Testis (tissue), 2 donors: ENCODE measurements at regions not wholly inside any gene's neighbourhood (a gene's known extent, or its start where the extent isn't known, plus 50 kb on each side); places are given as distances from the start of the nearest gene placed in this dataset.

Experiments used
- DNase-seq: peaks from one replicate; pipeline ENCODE4 v3.0.0-alpha.2; 2019
- H3K27ac ChIP-seq, 2 donors: fragments of 200-600 bp; sonication (generic); one replicate each; pipeline ENCODE4 v1.5.1; 2019
- H3K27me3 ChIP-seq: fragments of 200-600 bp; sonication (generic); one replicate; pipeline ENCODE4 v1.5.1; 2019
- H3K36me3 ChIP-seq: fragments of 200-600 bp; sonication (generic); one replicate; pipeline ENCODE4 v1.5.1; 2017; ENCODE audit warnings: low read depth; ENCODE audit errors: missing control alignments
- H3K4me1 ChIP-seq: fragments of 200-600 bp; sonication (generic); one replicate; pipeline ENCODE4 v1.5.1; 2019
- H3K4me3 ChIP-seq, 2 donors: fragments of 200-600 bp; sonication (generic); one replicate each; pipeline ENCODE4 v1.5.1; 2017 to 2019
- H3K9me3 ChIP-seq: fragments of 200-600 bp; sonication (generic); one replicate; pipeline ENCODE4 v1.5.1; 2017
- POLR2A ChIP-seq: fragments of 450-650 bp; IDR thresholded peaks from one replicate; pipeline ENCODE4 v1.6.1; 2017; ENCODE audit warnings: antibody characterized with exemption, mild to moderate bottlenecking, moderate library complexity
- WGBS, 2 donors: methylation state at CpG; one replicate each; pipeline ENCODE4 v1.1.5; 2018; 5-methylcytosine and 5-hydroxymethylcytosine counted together
- intact Hi-C: fragments of 100-400 bp; cut with DNase I; formaldehyde crosslinking; loops from one replicate; pipeline ENCODE4 v1.15.1; 2023; ENCODE audit warnings: low total_unique reads
- TF ChIP-seq, protein P1 (sequence below), 3 experiments: fragments of 450-650 bp in 2 of 3; fragments of 200-600 bp in 1 of 3; sonication (generic) in 1 of 3; IDR thresholded peaks; one replicate each; pipeline ENCODE4 v1.5.1; 2016 to 2019; ENCODE audit warnings: antibody characterized with exemption in 3 of 3, mild to moderate bottlenecking in 2 of 3, moderate library complexity in 1 of 3

DNA sequence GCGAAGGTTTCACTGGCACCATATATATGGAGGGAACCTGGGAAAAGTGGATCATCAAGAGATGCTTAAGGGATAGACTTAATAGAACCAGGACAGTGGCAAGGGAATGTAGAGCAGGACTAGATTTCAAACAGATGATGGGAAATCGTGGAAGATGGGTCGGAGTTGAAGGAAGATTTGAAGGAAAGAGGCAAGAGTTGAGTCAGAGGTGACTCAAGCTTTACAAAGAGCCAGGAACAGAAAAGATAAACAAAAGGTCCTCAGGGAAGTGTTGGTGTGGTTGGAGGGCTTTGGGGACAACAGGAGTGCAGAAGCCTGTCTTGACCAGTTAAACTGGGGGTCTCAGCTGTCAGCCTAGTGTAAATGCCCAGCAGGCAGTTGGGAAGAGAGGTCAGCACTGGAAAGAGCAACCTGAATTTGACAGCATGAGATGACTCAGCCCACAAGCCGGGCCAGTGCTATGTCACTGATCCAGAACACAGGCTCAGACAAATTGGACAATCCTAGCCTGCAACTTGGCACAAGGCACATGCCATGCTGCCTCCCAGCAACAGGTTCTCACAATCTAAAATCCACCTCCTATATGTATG is 230.5 kb downstream of the IDS start:
- Histone ChIP-seq H3K36me3 (no peaks in the 10 kb centered on the region), H3K27me3 (no peaks in the 10 kb centered on the region), H3K4me3 (no peak overlapping the region), H3K4me1 (no peaks in the 10 kb centered on the region), H3K9me3 (no peaks in the 10 kb centered on the region), H3K27ac (no peak overlapping the region)
- TF ChIP-seq, protein P1, sequence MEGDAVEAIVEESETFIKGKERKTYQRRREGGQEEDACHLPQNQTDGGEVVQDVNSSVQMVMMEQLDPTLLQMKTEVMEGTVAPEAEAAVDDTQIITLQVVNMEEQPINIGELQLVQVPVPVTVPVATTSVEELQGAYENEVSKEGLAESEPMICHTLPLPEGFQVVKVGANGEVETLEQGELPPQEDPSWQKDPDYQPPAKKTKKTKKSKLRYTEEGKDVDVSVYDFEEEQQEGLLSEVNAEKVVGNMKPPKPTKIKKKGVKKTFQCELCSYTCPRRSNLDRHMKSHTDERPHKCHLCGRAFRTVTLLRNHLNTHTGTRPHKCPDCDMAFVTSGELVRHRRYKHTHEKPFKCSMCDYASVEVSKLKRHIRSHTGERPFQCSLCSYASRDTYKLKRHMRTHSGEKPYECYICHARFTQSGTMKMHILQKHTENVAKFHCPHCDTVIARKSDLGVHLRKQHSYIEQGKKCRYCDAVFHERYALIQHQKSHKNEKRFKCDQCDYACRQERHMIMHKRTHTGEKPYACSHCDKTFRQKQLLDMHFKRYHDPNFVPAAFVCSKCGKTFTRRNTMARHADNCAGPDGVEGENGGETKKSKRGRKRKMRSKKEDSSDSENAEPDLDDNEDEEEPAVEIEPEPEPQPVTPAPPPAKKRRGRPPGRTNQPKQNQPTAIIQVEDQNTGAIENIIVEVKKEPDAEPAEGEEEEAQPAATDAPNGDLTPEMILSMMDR (IDR thresholded peaks at IDR 0.05) = no peak
- no peak for TF ChIP-seq POLR2A
- intact Hi-C loops = no loop called here
- WGBS, 2 donors = 79 to 93% methylated on average over 3 to 4 of the region's 4 CpGs
- no peak for DNase-seq

DNA sequence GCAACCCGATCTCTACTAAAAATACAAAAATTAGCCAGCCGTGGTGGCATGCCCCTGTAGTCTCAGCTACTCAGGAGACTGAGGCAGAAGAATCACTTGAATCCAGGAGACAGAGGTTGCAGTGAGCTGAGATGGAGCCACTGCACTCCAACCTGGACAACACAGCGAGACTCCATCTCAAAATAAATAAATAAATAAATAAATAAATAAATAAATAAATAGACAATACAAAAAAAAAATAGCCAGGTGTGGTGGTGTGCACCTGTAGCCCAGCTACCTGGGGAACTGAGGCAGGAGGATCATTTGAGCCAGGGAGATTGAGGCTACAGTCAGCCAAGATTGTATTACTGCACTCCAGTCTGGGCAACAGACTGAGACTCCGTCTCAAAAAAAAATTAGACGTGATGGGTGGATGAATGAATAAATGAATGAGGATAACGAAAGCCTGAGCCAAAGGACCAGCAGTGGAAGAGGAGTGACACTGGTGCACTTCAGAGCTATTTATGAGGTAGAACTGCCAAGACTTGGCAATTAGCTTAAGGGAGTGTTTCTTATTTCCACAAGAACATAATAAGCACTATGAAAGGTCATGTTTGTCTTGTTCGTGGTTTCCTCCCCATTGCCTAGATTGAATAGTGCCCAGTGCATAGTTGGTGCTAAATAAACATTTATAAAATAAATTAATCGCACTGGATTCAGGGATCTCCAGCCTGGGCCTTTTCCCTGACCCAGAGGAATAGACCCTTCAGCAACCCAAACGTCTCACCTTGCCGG is 232.2 kb downstream of the IDS start:
- Histone ChIP-seq H3K9me3 (no peaks in the 10 kb centered on the region), H3K27me3 (no peaks in the 10 kb centered on the region), H3K36me3 (no peaks in the 10 kb centered on the region), H3K4me3 (no peak overlapping the region), H3K4me1 (no peaks in the 10 kb centered on the region), H3K27ac (no peak overlapping the region)
- intact Hi-C loops = no loop called here
- no peak for DNase-seq
- TF ChIP-seq, protein P1 (IDR thresholded peaks at IDR 0.05) = no peak
- TF ChIP-seq POLR2A = no peak
- 67 to 74% methylated on average over 9 to 10 of the region's 10 CpGs for WGBS, 2 donors

DNA sequence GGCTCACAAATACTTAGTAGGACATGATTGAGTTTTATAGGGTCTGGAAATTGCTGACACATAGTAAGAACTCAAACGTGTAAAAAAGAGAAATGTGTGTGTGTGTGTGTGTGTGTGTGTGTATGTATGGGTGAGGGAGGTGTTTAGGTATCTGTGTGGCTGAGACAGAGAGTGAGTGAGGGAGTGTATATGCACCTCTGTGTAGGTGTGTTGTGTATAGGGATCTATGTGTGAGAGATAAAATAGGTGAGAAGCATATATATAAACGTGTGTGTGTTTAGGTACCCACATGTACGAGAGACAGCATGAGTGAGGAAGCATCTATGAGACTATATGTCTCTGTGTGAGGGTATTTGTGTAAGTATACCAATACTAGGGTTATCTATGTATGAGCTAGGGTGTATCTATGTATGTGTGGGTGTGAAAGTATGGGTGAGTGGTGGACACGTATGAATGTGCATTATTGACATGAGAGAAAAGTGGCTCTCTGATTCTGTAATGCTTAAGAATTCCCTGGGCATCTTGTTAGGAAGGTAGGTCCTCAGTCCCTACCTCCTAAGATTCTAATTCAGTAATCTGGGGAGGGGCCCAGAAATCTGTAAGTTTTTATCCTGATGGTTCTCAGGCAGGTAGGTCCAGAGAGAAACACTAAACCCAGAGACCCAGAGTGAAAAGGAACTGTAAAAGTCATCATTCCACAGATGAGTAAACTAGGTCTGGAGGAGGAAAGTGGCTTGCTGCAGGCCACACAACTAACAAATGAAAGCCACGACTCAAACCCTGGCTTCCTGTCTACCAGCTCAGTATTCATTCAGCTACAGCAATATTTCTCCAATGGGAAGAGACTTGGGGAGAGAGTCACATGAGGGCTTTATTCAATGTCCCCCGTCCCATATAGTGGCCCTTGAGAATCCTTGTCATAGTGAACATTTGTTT is 237.0 kb downstream of the IDS start:
- no peak for DNase-seq
- H3K9me3 ChIP-seq = no peaks in the 10 kb centered on the region
- no peak overlapping the region for H3K4me3 ChIP-seq
- no peaks in the 10 kb centered on the region for H3K4me1 ChIP-seq
- TF ChIP-seq, protein P1 (IDR thresholded peaks at IDR 0.05) = no peak
- no peak for TF ChIP-seq POLR2A
- intact Hi-C loops = no loop called here
- no peaks in the 10 kb centered on the region for H3K27me3 ChIP-seq
- 70 to 80% methylated on average over 6 of the region's 6 CpGs for WGBS, 2 donors
- no peak overlapping the region for H3K27ac ChIP-seq
- no peaks in the 10 kb centered on the region for H3K36me3 ChIP-seq

DNA sequence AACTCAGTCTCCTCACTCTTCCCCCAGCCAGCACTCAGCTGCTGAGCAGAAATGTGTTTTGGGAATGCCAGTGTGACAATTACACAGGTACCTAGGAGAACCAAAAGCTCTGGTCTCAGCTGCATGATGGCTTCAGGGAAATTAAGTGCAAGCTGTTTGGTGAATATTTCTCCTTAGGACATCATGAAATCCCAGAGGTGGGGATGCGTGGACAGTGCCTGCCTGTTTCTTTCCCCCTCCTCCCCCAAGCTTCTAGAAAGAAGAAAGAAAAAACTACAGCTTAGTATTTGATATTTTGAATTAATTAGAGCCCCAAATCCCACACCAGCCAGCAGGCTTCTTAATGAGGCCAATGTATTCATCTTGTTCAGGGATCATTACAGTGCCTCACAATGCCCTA is 243.0 kb downstream of the IDS start:
- Histone ChIP-seq H3K4me1 (no peaks in the 10 kb centered on the region), H3K36me3 (no peaks in the 10 kb centered on the region), H3K27me3 (no peaks in the 10 kb centered on the region), H3K9me3 (no peaks in the 10 kb centered on the region), H3K27ac (no peak overlapping the region), H3K4me3 (no peak overlapping the region)
- TF ChIP-seq, protein P1 (IDR thresholded peaks at IDR 0.05) = no peak
- TF ChIP-seq POLR2A = no peak
- 78 to 86% methylated on average over 1 of the region's 1 CpG for WGBS, 2 donors
- intact Hi-C loops = no loop called here
- DNase-seq = no peak
